GM12878 (cell line): ENCODE measurements at regions not wholly inside any gene's neighbourhood (a gene's known extent, or its start where the extent isn't known, plus 50 kb on each side); places are given as distances from the start of the nearest gene placed in this dataset.

Source experiments
- ATAC-seq: fragments of 200-7000 bp; cut with Tn5 transposase; 3 replicates; pipeline ENCODE4 v1.9.1; 2020; ENCODE audit warnings: mild to moderate bottlenecking, moderate library complexity
- BruUV-seq: library from RNA; stranded (reverse); fragments of 400-500 nt; replicated peaks from 2 replicates; lab custom pipeline; 2021; lab: Mats Ljungman, UMichigan
- CTCF ChIA-PET: fragments of 300-600 bp; sonication (Branson Sonifier 250); formaldehyde crosslinking; extraction: SDS; loops from one replicate; lab custom pipeline; 2021; ENCODE audit warnings: inconsistent platforms; lab: Yijun Ruan, JAX
- POLR2A ChIA-PET: fragments of 350-600 bp; formaldehyde crosslinking; extraction: SDS; loops from one replicate; lab custom pipeline; 2021; ENCODE audit warnings: inconsistent platforms; lab: Charles Lee
- RAD21 ChIA-PET: fragments of 300-600 bp; sonication (Branson Sonifier 250); formaldehyde crosslinking; loops from one replicate; lab custom pipeline; 2023; ENCODE audit warnings: antibody characterized with exemption; ENCODE audit not compliant: unreplicated experiment; lab: Charles Lee
- SMC1A ChIA-PET: fragments of 300-600 bp; sonication (Branson Sonifier 250); formaldehyde crosslinking; loops from one replicate; lab custom pipeline; 2023; ENCODE audit not compliant: unreplicated experiment, uncharacterized antibody; lab: Charles Lee
- DNase-seq: peaks from one replicate; pipeline ENCODE4 v3.0.0-alpha.2; 2011; ENCODE audit warnings: low read depth, low spot score
- FAIRE-seq: peaks from 3 replicates; lab custom pipeline; 2011; peaks lifted over from hg19 to GRCh38; lab: Jason Lieb, UNC
- H2AFZ ChIP-seq: 2 replicates; pipeline ENCODE4 v1.6.0; 2011; ENCODE audit warnings: low read depth, low read length, control low read depth; ENCODE audit not compliant: control insufficient read depth
- H3K27ac ChIP-seq: 2 replicates; pipeline ENCODE4 v1.5.1; 2011; ENCODE audit warnings: control low read depth; ENCODE audit not compliant: control insufficient read depth, insufficient read depth
- H3K27me3 ChIP-seq, 2 experiments: replicated peaks in 1 of 2; 2 replicates each; pipeline versions ENCODE4 v1.6.0 to v1.6.1; 2011; ENCODE audit warnings: low read length in 1 of 2; ENCODE audit not compliant: control insufficient read depth in 2 of 2, insufficient read depth in 2 of 2
- H3K36me3 ChIP-seq, 2 experiments: 2 replicates each; pipeline ENCODE4 v1.5.1; 2011; ENCODE audit warnings: low read length in 1 of 2; ENCODE audit not compliant: control insufficient read depth in 2 of 2, insufficient read depth in 2 of 2
- H3K4me1 ChIP-seq: 2 replicates; pipeline ENCODE4 v1.6.1; 2011; ENCODE audit warnings: mild to moderate bottlenecking, low read length, moderate library complexity, mixed read lengths; ENCODE audit not compliant: control insufficient read depth, insufficient read depth
- H3K4me2 ChIP-seq: 2 replicates; pipeline ENCODE4 v1.6.0; 2011; ENCODE audit warnings: control low read depth; ENCODE audit not compliant: control insufficient read depth, insufficient read depth
- H3K4me3 ChIP-seq: fragments of 200-600 bp; sonication (generic); 2 replicates; pipeline ENCODE4 v1.5.1; 2016
- H3K79me2 ChIP-seq: 2 replicates; pipeline ENCODE4 v1.6.0; 2011; ENCODE audit warnings: low read length; ENCODE audit not compliant: control insufficient read depth, insufficient read depth
- H3K9ac ChIP-seq: 2 replicates; pipeline ENCODE4 v1.8.0; 2011; ENCODE audit warnings: low read length, control low read depth, mixed read lengths; ENCODE audit not compliant: control insufficient read depth, insufficient read depth
- H3K9me3 ChIP-seq: replicated peaks from 3 replicates; pipeline ENCODE4 v1.5.1; 2011; ENCODE audit warnings: mild to moderate bottlenecking, low read length; ENCODE audit not compliant: control insufficient read depth, insufficient read depth
- H4K20me1 ChIP-seq: 2 replicates; pipeline ENCODE4 v1.6.0; 2011; ENCODE audit not compliant: control insufficient read depth, insufficient read depth
- ATF3 ChIP-seq: IDR thresholded peaks from 2 replicates; pipeline ENCODE4 v1.6.1; 2011; ENCODE audit warnings: low read depth, mild to moderate bottlenecking, low read length, moderate library complexity, borderline replicate concordance; ENCODE audit errors: extremely low read depth
- CHD1 ChIP-seq: IDR thresholded peaks from 2 replicates; pipeline ENCODE4 v1.6.1; 2012; ENCODE audit warnings: low read depth, low read length, improper control_type of control experiment
- EP300 ChIP-seq, 2 experiments: fragments of 150-350 bp in 1 of 2; IDR thresholded peaks; 2 replicates each; pipeline ENCODE4 v1.6.1; 2011 to 2012; ENCODE audit warnings: low read depth in 2 of 2, low read length in 2 of 2, borderline replicate concordance in 1 of 2, improper control_type of control experiment in 1 of 2, inconsistent platforms in 1 of 2; ENCODE audit not compliant: control insufficient read depth in 1 of 2
- ETV6 ChIP-seq, 2 experiments: fragments of 450-650 bp in 1 of 2; IDR thresholded peaks in 1 of 2; conservative IDR thresholded peaks in 1 of 2; 2 replicates each; pipeline ENCODE4 v1.6.1; 2014; ENCODE audit warnings: antibody characterized with exemption in 1 of 2, borderline replicate concordance in 1 of 2, low read depth in 1 of 2, mild to moderate bottlenecking in 1 of 2, moderate library complexity in 1 of 2
- FOS ChIP-seq: IDR thresholded peaks from 3 replicates; pipeline ENCODE4 v1.6.1; 2011; ENCODE audit warnings: borderline replicate concordance; ENCODE audit not compliant: insufficient read length; ENCODE audit errors: extremely low read depth
- FOXM1 ChIP-seq: IDR thresholded peaks from 2 replicates; pipeline ENCODE4 v1.6.1; 2012; ENCODE audit warnings: low read depth, mild to moderate bottlenecking, inconsistent platforms, low read length, moderate library complexity
- HDAC2 ChIP-seq: fragments of 200-600 bp; sonication (generic); IDR thresholded peaks from 2 replicates; pipeline ENCODE4 v1.6.1; 2017
- HSF1 ChIP-seq: fragments of 150-350 bp; IDR thresholded peaks from 2 replicates; pipeline ENCODE4 v1.6.1; 2014; ENCODE audit warnings: mild to moderate bottlenecking, low read depth, low read length
- IRF3 ChIP-seq: fragments of 450-650 bp; IDR thresholded peaks from 2 replicates; pipeline ENCODE4 v1.6.1; 2014; ENCODE audit warnings: mild to moderate bottlenecking
- MTA3 ChIP-seq: IDR thresholded peaks from 2 replicates; pipeline ENCODE4 v1.6.1; 2012; ENCODE audit warnings: low read length, inconsistent platforms, borderline replicate concordance
- NR2C1 ChIP-seq: fragments of 450-650 bp; IDR thresholded peaks from 2 replicates; pipeline ENCODE4 v1.6.1; 2017; ENCODE audit warnings: antibody characterized with exemption, mild to moderate bottlenecking, moderate library complexity
- NR2F1 ChIP-seq: fragments of 450-650 bp; conservative IDR thresholded peaks from 2 replicates; pipeline ENCODE4 v1.6.1; 2017; ENCODE audit warnings: mild to moderate bottlenecking
- RBBP5 ChIP-seq: fragments of 200-600 bp; sonication (generic); conservative IDR thresholded peaks from 2 replicates; pipeline ENCODE4 v1.6.1; 2016
- RELB ChIP-seq: fragments of 450-650 bp; IDR thresholded peaks from 2 replicates; pipeline ENCODE4 v1.6.1; 2017; ENCODE audit warnings: low read depth, mild to moderate bottlenecking, moderate library complexity
- SP1 ChIP-seq: IDR thresholded peaks from one replicate; pipeline ENCODE4 v1.6.1; 2011; ENCODE audit warnings: low read depth, low read length
- TARDBP ChIP-seq: IDR thresholded peaks from 2 replicates; pipeline ENCODE4 v1.6.1; 2016; ENCODE audit warnings: borderline replicate concordance
- ZNF274 ChIP-seq: IDR thresholded peaks from one replicate; pipeline ENCODE4 v1.8.0; 2011; ENCODE audit not compliant: insufficient read length, insufficient read depth
- ZZZ3 ChIP-seq: IDR thresholded peaks from 2 replicates; pipeline ENCODE4 v1.6.1; 2011; ENCODE audit warnings: low read depth; ENCODE audit not compliant: control insufficient read depth, insufficient read length
- WGBS: methylation state at CpG from one replicate; pipeline ENCODE4 v1.1.6; 2016; ENCODE audit warnings: low lambda C conversion rate; ENCODE audit not compliant: insufficient replicate concordance, insufficient coverage; ENCODE audit errors: missing lambda C conversion rate; 5-methylcytosine and 5-hydroxymethylcytosine counted together
- in situ Hi-C: fragments of 300-500 bp; cut with MboI; formaldehyde crosslinking; loops from 9 replicates; pipeline ENCODE4 v1.14.3; 2018; ENCODE audit warnings: mixed read lengths
- intact Hi-C: fragments of 100-400 bp; cut with micrococcal nuclease; formaldehyde crosslinking; loops from one replicate; pipeline ENCODE4 v1.14.2; 2022; ENCODE audit not compliant: unreplicated experiment

- Histone ChIP-seq H3K4me3 (no peak overlapping the region), H3K36me3 (no peaks in the 10 kb centered on the region), H3K27me3 (no peaks in the 10 kb centered on the region), H3K27ac (no peak overlapping the region), H4K20me1 (no peaks in the 10 kb centered on the region), H2AFZ (no peak overlapping the region), H3K4me1 (no peaks in the 10 kb centered on the region), H3K79me2 (no peaks in the 10 kb centered on the region), H3K4me2 (no peak overlapping the region), H3K9ac (no peak overlapping the region), H3K9me3 (no peaks in the 10 kb centered on the region)
- ChIA-PET POLR2A (no interaction called here), RAD21 (no interaction called here), CTCF (no interaction called here), SMC1A (interaction anchor here (0.6 to 1.3 kb wide), 2 partner anchors 474 to 724 kb away, joined by 3 to 4 read pairs; no protein-coding TSS in a partner anchor)
- DNase-seq (no peak), ATAC-seq (no peak), FAIRE-seq (no peak)
- intact Hi-C loops, result no loop called here
- in situ Hi-C loops, result no loop called here
- BruUV-seq, result no TSS peak
- WGBS, result 18% methylated on average over 4 of the region's 4 CpGs
- no peak for TF ChIP-seq ZZZ3
- no peak for TF ChIP-seq HDAC2
- no peak for TF ChIP-seq SP1
- TF ChIP-seq CHD1, result no peak
- no peak for TF ChIP-seq RBBP5
- TF ChIP-seq FOS, result no peak
- no peak for TF ChIP-seq HSF1
- TF ChIP-seq ETV6 (conservative IDR thresholded peaks at IDR 0.05 in 1 of 2, IDR thresholded peaks at IDR 0.05 in 1 of 2; ENCODE audit: borderline replicate concordance in 1 of 2, low read depth in 1 of 2), result no peak
- no peak for TF ChIP-seq EP300 (IDR thresholded peaks at IDR 0.05; ENCODE audit: borderline replicate concordance in 1 of 2, control insufficient read depth in 1 of 2, low read depth in 2 of 2, low read length in 2 of 2)
- no peak for TF ChIP-seq NR2C1
- TF ChIP-seq TARDBP, result no peak
- no peak for TF ChIP-seq FOXM1
- no peak for TF ChIP-seq MTA3
- no peak for TF ChIP-seq RELB
- no peak for TF ChIP-seq IRF3
- TF ChIP-seq NR2F1, result no peak
- no peak for TF ChIP-seq ATF3
- no peak for TF ChIP-seq ZNF274
Measured at GRCh38 chr14:98544174-98544573, 727.8 kb downstream of the BCL11B start.
